Chondrocyte (in vitro differentiated cells): ENCODE measurements at regions not wholly inside any gene's neighbourhood (a gene's known extent, or its start where the extent isn't known, plus 50 kb on each side); places are given as distances from the start of the nearest gene placed in this dataset.

Experiments
- DNase-seq: peaks from one replicate; pipeline ENCODE4 v3.0.0; 2021; ENCODE audit warnings: mixed read lengths, low spot score
- H3K27ac Mint-ChIP-seq: one replicate; pipeline ENCODE4 v1.8.0; 2021; ENCODE audit warnings: mild to moderate bottlenecking, moderate library complexity, mixed read lengths; ENCODE audit not compliant: unreplicated experiment
- H3K27me3 Mint-ChIP-seq: 2 replicates; pipeline ENCODE4 v1.8.0; 2021; ENCODE audit warnings: low read depth, mixed read lengths
- H3K36me3 Mint-ChIP-seq: 2 replicates; pipeline ENCODE4 v1.8.0; 2021; ENCODE audit warnings: low read depth, mixed read lengths
- H3K4me1 Mint-ChIP-seq: 2 replicates; pipeline ENCODE4 v1.8.0; 2021; ENCODE audit warnings: low read depth, mild to moderate bottlenecking, mixed read lengths
- H3K4me3 Mint-ChIP-seq: one replicate; pipeline ENCODE4 v1.8.0; 2021; ENCODE audit warnings: mild to moderate bottlenecking, moderate library complexity, mixed read lengths; ENCODE audit not compliant: unreplicated experiment
- H3K9me3 Mint-ChIP-seq: 2 replicates; pipeline ENCODE4 v1.8.0; 2021; ENCODE audit warnings: low read depth, mixed read lengths
- TF ChIP-seq, protein P1 (sequence below): fragments of 200-600 bp; sonication (generic); IDR thresholded peaks from 2 replicates; pipeline ENCODE4 v1.5.0; 2021; ENCODE audit warnings: antibody characterized with exemption, mild to moderate bottlenecking, moderate library complexity

DNA sequence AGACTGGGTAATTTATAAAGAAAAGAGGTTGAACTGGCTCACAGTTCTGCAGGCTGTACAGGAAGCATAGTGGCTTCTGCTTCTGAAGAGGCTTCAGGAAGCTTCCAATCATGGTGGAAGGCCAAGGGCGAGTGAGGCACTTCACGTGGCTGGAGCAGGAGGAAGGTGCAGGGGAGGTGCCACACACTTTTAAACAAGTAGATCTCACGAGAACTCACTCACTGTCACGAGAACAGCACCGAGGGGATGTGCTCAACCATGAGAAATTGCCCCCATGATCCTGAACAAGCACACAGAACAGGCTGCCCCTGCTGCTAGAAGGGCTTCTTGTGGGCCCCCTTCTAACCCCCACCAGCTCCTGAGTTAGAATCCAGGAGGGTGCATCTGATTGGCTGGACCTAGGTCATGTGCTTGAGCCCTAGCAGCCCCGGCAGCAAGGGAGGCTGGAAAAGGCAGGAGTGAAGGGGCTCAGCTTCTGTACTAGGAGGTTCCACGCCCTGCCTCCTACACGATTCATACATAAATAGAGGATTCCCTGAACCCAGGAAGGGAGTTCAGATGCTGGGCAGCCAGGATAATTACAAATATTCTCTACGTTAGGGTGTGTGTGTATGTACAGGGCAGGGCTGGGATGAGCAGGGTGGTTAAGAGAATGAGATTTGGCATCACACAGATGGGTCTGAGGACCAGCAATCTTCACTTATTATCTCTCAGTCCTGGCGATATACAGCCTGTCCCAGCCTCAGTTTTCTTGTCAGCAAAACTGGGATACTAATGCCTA, 72.8 kb upstream of the ATP5PO start:
- H3K36me3 Mint-ChIP-seq: no peaks in the 10 kb centered on the region
- TF ChIP-seq, protein P1, sequence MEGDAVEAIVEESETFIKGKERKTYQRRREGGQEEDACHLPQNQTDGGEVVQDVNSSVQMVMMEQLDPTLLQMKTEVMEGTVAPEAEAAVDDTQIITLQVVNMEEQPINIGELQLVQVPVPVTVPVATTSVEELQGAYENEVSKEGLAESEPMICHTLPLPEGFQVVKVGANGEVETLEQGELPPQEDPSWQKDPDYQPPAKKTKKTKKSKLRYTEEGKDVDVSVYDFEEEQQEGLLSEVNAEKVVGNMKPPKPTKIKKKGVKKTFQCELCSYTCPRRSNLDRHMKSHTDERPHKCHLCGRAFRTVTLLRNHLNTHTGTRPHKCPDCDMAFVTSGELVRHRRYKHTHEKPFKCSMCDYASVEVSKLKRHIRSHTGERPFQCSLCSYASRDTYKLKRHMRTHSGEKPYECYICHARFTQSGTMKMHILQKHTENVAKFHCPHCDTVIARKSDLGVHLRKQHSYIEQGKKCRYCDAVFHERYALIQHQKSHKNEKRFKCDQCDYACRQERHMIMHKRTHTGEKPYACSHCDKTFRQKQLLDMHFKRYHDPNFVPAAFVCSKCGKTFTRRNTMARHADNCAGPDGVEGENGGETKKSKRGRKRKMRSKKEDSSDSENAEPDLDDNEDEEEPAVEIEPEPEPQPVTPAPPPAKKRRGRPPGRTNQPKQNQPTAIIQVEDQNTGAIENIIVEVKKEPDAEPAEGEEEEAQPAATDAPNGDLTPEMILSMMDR: no peak
- no peaks in the 10 kb centered on the region for H3K4me1 Mint-ChIP-seq

GRCh38 chr21:33987461-33987860, 71.9 kb upstream of the ATP5PO start:
- H3K36me3 Mint-ChIP-seq: no peaks in the 10 kb centered on the region
- TF ChIP-seq, protein P1: no peak
- H3K9me3 Mint-ChIP-seq: no peaks in the 10 kb centered on the region

More for the DNA sequence above, 72.8 kb upstream of the ATP5PO start:
- H3K9me3 Mint-ChIP-seq: no peaks in the 10 kb centered on the region
- no peak for DNase-seq
- H3K27me3 Mint-ChIP-seq: peaks cover 7% of the 10 kb centered on the region
- H3K4me3 Mint-ChIP-seq: no peak overlapping the region
- no peak overlapping the region for H3K27ac Mint-ChIP-seq

DNA sequence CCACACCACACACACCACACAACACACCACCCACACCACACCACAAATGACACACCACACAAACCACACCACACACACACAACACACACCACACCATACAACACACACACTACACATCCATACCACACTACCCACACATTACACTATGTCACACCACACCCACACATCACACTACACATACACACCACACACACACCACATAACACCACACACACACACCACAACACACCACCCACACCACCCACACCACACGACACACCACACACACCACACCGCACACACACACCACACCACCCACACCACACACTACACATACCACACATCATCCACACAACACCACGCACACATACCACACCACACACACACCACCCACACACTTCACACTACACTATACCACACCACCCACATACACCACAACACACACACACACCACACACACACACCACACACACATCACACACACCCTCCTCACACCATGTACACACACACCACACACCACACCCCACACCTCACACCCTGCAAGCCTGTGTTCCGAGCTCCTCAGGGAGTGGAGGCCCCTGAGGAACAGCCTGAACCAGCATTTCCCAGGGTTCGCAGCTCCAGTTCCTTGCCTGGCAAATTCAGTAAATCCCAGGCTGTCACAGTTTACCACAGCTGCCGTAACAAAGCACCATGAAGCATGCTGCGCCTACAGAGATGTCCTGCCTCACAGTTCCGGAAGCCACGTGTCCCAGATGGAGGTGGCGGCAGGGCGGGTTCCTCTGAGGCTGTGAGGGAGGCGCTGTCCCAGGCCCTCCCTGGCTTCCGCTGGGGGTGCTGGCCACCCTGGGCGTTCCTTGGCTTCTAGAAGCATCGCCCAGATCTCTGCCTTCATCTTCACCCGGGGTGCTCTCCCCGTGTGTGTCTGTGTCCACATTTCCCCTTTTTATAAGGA, 69.8 kb upstream of the ATP5PO start:
- H3K4me3 Mint-ChIP-seq: no peak overlapping the region
- TF ChIP-seq, protein P1: no peak
- H3K4me1 Mint-ChIP-seq: no peaks in the 10 kb centered on the region
- H3K36me3 Mint-ChIP-seq: no peaks in the 10 kb centered on the region
- peaks cover 4% of the 10 kb centered on the region for H3K9me3 Mint-ChIP-seq
- DNase-seq: no peak
- no peak overlapping the region for H3K27ac Mint-ChIP-seq
- H3K27me3 Mint-ChIP-seq: peaks cover 5% of the 10 kb centered on the region

More at GRCh38 chr21:33987461-33987860, 71.9 kb upstream of the ATP5PO start:
- Mint-ChIP-seq H3K4me3 (no peak overlapping the region), H3K4me1 (no peaks in the 10 kb centered on the region), H3K27me3 (peaks cover 7% of the 10 kb centered on the region), H3K27ac (no peak overlapping the region)
- DNase-seq: no peak

DNA sequence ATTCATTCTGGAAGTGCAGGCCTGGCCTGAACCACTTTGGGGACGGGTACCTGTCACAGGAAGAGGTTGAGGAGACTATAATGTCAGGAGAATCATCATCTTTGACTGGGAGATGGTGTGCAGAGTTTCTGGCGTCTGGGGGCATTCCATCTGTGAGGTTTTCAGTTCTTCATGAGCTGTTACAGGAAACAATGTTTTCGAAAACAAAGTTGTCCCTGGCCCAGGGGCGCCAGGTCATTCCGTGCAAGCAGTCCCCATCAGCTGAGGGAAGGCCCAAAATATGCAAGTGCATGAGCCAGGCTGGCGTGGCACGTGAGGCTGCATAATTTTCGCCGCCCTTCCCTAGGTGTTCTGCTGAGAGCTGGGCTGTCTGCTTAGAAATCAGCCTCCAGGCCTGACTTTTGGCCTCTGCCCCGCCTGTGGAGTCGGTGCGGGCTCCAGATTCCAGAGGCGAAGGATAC, 68.4 kb upstream of the ATP5PO start:
- no peak for DNase-seq
- Mint-ChIP-seq H3K27ac (no peak overlapping the region), H3K9me3 (peaks cover 4% of the 10 kb centered on the region), H3K36me3 (no peaks in the 10 kb centered on the region), H3K4me1 (no peaks in the 10 kb centered on the region), H3K27me3 (peaks cover 5% of the 10 kb centered on the region), H3K4me3 (no peak overlapping the region)
- TF ChIP-seq, protein P1: no peak
